ENCODE measurements at regions not wholly inside any gene's neighbourhood (a gene's known extent, or its start where the extent isn't known, plus 50 kb on each side); places are given as distances from the start of the nearest gene placed in this dataset.
"Not testable (repeated sequence)": the region's sequence is repeated elsewhere in the genome, so short reads cannot be mapped to it uniquely, and the experiment has no call there.

DNA sequence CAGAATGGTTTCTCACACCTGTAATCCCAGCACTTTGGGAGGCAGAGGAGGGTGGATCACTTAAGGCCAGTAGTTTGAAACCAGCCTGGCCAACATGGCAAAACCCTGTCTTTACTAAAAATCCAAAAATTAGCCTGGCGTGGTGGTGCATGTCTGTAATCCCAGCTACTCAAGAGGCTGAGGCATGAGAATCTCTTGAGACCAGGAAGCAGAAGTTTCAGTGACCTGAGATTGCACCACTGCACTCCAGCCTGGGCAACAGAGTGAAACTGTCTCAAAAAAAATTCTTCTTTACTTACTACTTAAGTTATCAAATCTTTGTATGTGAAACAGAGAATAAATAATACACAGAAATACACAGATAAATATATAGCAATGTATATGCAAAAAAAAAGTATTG is 210.2 kb upstream of the NRG3 start:
- not testable (repeated sequence) for DNase-seq

DNA sequence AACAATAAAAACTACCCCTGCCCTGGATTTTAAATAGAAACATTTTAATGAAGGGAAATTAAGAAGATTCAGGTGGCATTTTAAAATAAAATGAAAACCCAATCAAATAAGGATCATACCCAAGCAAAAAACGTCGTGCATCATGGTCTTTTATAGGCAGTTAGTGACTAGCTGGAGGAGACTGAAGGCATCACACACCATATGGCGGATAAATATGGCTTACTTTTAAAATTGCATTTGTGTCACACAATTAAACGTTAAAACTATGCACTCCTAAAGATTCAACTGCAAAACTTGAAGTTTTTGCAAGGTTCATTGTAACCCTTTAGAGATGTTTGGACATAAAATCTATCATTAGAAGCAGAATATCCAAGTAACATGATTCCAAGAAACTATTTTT is 200.1 kb upstream of the NRG3 start:
- DNase-seq, result no peak

- DNase-seq, result no peak
Measured at GRCh38 chr10:81679291-81679690, 195.7 kb upstream of the NRG3 start.

GRCh38 chr10:81680359-81680758 is 194.6 kb upstream of the NRG3 start:
- no peak for DNase-seq

- DNase-seq, result no peak
Measured at GRCh38 chr10:81688459-81688858, 186.5 kb upstream of the NRG3 start.

GRCh38 chr10:81696609-81697388 is 178.2 kb upstream of the NRG3 start:
- DNase-seq, result no peak

- DNase-seq, result no peak
Measured at GRCh38 chr10:81704596-81704995, 170.4 kb upstream of the NRG3 start.

- DNase-seq, result no peak
Measured at GRCh38 chr10:81708416-81708815, 166.6 kb upstream of the NRG3 start.

DNA sequence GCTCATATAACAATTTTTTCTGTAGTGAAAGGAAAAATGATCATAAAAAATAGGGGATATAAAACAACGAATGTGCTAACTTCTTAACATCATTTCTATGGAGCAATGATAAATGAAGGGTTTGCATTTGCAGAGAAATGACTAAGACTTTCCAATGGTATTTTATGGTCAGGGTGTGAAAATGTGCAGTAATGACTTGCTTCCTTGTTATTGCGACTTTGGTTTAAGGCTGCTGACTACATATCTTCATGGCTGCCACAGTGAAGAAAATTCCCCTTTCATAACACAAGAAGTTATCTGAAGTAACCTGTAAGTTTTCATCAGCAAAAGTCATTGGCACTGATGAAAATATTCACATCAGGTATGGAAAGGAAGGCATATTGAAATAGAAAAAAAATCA is 166.1 kb upstream of the NRG3 start:
- no peak for DNase-seq

GRCh38 chr10:81722399-81722798 is 152.6 kb upstream of the NRG3 start:
- no peak for DNase-seq

DNA sequence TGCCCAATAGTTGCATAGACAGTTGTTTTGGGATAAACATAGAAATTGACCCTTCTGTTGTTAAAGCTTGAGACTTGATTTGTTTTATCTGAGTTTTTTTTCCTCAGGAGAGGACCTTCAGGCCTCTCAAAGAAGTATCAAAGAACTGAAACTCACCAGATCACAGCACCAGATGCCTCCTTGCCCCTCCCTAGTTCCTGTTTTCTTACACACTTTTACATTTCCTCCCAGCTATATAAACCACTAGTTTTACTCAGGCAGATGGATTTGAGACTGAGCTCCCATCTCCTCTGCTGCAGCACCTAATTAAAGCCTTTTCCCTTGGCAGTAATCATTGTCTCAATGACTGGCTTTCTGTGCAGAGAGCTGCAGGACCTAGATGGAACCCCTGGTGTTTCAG is 150.6 kb upstream of the NRG3 start:
- no peak for DNase-seq

GRCh38 chr10:81725851-81726250 is 149.1 kb upstream of the NRG3 start:
- DNase-seq, result no peak

GRCh38 chr10:81728692-81729091 is 146.3 kb upstream of the NRG3 start:
- DNase-seq, result no peak

- DNase-seq, result no peak
Measured at GRCh38 chr10:81730891-81731290, 144.1 kb upstream of the NRG3 start.

DNA sequence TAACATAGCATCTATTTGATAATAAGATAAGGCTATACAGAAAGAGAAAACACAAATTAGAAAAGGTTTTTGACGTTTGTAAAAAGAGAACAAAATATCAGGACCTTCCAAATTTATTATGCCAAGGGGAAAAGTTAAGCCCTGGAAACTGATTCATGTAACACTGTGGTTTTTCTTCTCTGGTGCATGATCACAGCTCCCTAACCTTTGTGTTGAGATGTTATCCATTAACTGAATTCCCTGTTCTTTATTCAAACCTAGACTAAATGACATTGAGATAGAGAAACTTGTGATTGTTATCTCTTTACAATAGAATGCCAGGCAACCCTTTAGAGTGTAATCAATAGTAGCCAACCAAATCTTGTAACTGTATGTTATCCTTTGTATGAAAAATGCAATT is 141.5 kb upstream of the NRG3 start:
- DNase-seq, result no peak

- not testable (repeated sequence) for DNase-seq
Measured at GRCh38 chr10:81735167-81735566, 139.8 kb upstream of the NRG3 start.

DNA sequence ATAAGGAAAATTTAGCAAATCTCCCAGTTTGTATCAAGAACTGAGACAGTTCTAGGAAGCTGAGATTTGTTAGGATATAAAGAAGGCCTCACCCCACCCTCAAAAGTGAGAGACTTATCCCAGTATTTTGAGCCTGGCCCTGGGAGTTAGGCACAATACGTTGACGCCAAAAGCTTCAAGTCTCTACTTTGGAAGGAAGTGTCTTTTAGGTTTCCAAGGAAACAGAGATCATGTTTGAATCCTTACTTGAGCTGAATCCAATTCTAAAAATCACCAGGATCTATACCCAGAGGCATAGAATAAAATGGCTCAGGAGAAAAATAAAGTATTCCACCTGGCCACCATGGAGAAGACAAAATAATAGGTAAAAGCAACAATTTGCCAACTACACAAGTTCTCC is 115.9 kb upstream of the NRG3 start:
- DNase-seq, result no peak

- DNase-seq, result no peak
Measured at GRCh38 chr10:81784111-81784597, 90.8 kb upstream of the NRG3 start.

- DNase-seq, result no peak
Measured at GRCh38 chr10:81792729-81793128, 82.3 kb upstream of the NRG3 start.

GRCh38 chr10:81806842-81807241 is 68.2 kb upstream of the NRG3 start:
- DNase-seq, result no peak

DNA sequence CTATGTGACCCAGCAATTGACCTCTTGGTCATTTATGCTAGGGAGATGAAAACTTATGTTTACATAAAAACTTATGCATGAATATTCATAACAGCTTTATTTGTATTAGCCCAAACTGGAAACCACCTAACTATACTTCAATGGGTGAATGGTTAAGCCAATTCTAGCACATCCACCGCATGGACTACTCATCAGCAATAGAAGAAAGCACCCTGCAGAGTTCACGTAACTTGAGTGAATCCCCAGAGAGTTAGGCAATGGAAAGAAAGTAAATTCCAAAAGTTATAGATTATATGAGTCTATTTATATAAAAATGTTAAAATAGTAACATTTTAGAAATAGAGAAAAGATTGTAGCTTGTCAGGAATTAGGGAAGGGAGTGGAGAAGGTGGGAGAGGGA is 60.2 kb upstream of the NRG3 start:
- no peak for DNase-seq

- DNase-seq, result no peak
Measured at GRCh38 chr10:81817596-81818170, 57.3 kb upstream of the NRG3 start.

DNA sequence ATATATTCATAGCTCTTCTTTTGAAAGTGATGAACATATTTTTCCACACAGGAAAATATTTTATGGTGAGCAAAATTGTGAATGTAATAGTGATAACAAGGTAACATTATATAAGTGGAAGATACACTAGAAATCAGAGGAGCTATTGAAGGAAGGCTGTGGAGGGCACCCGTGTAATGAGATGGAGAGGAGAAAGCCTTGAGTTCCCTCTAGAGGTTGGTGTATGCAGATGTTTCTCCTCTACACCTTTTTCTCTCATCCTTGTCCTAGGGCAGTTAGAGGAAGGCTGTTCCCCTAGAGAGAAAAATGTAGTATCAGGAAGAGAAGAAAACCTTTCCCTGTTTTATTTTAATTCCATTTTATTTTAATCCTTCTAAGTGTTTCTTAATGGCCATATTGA is 54.6 kb upstream of the NRG3 start:
- no peak for DNase-seq

Data from activated CD8-positive, alpha-beta memory T cell treated with anti-CD3 and anti-CD28 coated beads, Interleukin-2, amount 50 U/mL, for 48 hours (primary cell).